Umbilical cord (tissue), 1 donor: ENCODE measurements at regions not wholly inside any gene's neighbourhood (a gene's known extent, or its start where the extent isn't known, plus 50 kb on each side); places are given as distances from the start of the nearest gene placed in this dataset.

ENCODE experiments used
- DNase-seq: peaks from one replicate; pipeline ENCODE4 v3.0.0-alpha.2; 2015; ENCODE audit warnings: low spot score

DNA sequence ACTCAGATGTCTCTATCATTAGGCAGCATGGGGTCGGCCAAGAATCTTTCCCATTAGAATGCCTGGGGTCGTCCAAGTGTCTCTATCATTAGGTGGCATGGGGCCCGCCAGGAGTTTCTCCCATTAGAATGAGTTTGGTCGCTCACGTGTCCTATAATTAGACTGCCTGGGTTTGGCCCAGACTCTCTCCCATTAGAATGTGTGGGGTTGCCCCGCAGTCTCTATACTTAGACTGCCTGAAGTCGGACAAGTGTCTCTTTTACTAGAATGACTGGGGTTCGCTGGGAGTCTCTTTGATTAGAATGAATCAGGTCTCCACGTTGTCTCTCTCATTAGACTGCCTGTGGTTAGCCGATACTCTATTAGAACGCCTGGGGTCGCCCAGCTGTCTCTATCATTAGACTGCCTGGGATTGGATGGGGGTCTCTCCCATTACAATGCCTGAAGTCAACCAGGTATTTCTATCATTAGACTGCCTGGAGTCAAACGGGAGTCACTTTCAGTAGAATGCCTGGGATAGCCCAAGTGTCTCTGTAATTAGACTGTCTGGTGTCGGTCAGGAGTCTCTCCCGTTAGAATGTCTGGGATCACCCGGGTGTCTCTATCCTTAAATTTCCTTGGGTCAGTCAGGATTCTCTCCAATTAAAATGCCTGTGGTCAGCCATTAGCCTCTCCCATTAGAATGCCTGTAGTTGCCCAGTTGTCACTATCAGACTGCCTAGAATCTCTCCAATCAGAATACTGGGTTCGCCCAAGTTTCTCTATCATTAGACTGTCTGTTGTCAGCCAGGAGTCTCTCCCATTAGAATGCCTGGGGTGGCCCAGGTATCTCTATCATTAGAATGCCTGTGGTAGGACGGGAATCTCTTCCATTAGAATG, 1454.1 kb downstream of the UQCRFS1 start:
- DNase-seq, result no peak

DNA sequence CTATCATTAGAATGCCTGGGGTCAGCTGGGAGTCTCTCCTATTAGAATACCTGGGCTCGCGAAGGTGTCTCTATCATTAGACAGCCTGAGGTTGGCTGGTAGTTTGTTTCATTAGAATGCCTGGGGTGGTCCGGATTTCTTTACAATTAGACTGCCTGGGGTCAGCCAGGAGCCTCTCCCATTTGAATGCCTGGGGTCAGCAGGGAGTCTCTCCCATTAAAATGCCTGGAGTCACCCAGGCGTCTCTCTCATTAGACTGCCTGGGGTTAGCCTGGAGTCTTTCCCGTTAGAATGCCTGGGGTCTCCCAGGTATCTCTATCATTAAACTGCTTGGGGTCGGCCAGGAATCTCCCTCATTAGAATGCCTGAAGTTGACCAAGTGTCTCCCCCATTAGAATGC, 1458.3 kb downstream of the UQCRFS1 start:
- DNase-seq, result no peak

DNA sequence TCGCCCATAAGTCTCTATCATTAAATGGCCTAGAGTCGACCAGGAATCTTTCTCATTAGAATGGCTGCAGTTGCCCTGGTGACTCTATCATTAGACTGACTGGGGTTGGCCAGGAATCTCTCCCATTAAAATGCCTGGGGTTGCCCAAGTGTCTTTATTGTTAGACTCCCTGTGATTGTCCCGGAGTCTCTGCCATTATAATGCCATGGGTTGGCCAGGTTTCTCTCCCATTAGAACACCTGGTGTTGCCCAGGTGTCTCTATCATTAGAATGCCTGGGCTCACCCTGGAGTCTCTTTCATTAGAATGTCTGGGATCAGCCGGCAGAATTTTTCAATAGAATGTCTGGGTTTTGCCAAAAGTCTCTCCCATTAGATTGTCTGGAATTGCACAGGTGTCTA, 1459.3 kb downstream of the UQCRFS1 start:
- no peak for DNase-seq

DNA sequence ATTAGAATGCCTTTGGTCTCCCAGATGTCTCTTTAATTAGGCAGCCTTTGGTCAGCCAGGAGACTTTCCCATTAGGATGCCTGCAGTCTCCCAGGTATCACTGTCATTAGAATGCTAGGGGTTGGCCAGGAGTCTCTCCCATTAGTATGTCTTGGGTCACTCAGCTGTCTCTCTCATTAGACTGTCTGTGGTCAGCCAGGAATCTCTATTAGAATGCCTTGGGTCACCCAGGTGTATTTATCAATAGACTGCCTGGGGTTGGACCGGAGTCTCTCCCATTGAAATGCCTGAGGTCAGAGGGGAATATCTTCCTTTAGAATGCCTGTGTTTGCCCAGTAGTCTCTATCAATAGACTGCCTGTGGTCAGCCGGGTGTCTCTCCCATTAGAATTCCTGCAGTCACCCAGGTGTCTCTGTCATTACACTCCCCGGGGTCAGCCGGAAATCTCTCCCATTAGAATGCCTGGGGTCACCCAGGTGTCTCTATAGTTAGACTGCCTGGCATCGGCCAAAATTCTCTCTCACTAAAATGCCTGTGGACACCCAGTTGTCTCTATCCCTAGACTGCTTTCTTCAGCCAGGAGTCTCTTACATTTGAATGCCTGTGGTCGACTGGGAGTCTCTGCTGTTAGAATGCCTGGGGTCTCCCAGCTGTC, 1460.3 kb downstream of the UQCRFS1 start:
- no peak for DNase-seq

DNA sequence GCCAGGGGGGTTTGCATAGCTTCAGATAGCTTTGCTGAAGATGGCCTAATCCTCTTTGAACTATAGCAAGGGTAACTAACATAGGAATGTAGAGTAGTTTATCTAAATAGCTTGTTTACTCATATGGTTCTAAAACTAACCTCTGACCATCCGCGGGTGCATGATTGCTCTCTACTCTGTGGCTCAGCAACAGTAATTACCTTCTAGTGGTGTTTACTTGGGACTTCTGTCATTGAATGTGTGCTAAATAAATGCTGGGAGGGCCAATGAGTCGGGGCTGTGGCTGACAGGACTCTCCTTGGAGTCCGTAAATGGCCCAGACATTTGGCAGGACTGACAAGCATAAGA, 1461.9 kb downstream of the UQCRFS1 start:
- DNase-seq, result no peak

DNA sequence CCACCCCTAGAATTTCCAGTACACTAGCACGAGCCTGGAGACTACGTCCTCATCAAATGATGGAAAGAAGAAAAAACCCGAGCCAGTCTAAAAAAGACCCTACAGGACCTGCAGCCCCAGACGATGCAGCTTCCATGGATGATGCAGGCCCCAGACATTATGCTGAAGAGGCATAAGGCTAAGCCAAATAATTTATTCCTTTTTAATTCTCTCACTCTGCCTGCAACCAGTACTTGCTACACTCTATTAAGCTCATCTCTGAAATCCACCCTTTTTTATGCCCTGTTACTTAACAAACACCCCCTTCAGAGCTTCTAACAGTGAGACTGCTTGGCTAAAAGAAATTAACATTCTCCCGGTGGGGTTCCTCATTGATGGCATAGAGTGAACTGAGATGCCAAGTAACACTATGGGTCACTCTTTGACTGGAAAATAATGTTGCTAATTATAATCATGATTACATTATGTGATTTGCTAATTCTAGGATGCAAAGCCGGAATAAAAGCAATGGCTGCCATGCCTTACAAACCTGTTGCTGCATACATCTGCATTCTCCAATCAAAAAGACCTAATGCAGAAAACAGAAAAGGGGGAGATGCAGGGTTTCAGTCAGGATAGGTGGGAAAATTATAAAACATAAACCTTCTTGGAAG, 1462.4 kb downstream of the UQCRFS1 start:
- DNase-seq, result no peak

DNA sequence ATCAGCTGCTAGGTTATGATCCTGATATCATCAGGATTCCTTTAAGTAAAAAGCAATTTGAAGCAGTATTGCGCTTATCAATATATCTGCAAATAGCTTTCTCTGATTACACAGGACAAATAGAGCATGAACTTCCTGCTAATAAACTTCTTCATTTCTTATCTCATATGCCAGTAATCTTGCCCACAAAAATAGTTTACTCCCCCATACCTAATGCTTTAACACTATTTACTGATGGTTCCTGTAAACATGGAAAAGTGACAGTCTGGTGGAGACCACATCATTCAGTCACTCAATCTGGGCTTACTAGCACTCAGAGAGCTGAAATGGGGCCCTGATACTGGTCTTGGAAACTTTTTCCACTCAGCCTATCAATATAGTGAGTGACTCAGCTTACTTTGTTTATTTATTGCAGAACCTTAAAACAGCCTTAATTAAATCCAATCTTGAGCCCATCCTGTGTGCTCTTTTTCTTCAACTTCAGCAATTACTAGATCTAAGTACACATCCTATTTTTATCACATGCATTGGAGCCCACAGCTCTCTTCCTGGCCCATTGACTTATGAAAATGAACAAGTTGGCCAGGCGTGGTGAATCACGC, 1464.3 kb downstream of the UQCRFS1 start:
- DNase-seq, result no peak

DNA sequence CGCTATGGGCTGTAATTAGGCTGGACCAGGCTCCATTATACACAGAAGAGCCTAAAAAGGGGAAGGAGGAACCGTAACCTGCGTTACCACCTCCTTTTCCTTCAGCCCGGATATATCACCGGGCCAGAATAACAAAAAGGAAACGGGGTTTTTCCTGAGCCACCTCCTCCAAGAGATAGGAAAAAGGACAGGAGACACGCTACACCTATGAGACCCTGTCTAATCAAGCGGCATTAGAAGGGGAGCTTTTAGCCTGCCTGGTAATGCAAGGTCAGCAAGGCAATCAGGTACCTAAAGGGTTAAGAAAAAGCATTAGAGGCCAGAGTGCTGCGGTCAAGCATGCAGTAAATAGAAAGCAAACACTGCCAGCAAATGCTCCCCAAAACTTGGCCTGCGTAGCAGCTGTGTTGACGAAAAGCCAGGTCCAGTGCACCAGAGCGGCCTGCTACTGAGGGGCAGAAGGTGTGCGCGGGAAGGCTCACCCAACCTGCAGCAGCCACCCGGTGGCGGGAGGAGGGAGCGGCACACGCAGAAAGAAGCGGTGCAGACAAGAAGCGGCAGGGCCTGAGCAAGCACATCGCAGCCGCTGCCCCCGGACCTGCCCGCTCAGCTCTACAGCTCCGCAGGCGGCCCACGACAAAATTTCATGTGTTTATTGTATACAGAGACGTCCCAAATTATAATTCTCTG, 1466.1 kb downstream of the UQCRFS1 start:
- no peak for DNase-seq

DNA sequence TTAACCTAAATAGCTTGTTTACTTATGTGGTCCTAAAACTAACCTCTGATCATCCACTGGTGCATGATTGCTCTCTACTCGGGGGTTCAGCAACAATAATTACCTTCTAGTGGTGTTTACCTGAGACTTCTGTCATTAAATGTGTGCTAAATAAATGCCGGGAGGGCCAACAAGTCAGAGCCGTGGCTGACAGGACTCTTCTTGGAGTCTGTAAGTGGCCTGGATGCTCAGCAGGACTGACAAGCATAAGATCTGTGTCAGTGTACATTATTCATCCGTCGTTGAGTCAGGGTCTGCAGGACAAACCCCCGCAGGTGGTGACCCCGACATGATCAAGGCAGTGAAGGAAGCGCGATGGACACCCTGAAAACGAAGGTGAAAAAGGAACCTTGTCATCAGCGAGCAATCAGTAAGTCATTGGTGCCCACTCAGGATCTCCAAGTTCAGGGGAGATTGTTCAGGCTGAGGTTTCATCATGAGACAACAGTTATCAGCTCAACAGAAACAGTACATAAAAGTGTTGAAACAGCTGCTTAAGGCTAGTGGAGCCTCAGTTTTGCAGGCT, 1466.9 kb downstream of the UQCRFS1 start:
- no peak for DNase-seq

DNA sequence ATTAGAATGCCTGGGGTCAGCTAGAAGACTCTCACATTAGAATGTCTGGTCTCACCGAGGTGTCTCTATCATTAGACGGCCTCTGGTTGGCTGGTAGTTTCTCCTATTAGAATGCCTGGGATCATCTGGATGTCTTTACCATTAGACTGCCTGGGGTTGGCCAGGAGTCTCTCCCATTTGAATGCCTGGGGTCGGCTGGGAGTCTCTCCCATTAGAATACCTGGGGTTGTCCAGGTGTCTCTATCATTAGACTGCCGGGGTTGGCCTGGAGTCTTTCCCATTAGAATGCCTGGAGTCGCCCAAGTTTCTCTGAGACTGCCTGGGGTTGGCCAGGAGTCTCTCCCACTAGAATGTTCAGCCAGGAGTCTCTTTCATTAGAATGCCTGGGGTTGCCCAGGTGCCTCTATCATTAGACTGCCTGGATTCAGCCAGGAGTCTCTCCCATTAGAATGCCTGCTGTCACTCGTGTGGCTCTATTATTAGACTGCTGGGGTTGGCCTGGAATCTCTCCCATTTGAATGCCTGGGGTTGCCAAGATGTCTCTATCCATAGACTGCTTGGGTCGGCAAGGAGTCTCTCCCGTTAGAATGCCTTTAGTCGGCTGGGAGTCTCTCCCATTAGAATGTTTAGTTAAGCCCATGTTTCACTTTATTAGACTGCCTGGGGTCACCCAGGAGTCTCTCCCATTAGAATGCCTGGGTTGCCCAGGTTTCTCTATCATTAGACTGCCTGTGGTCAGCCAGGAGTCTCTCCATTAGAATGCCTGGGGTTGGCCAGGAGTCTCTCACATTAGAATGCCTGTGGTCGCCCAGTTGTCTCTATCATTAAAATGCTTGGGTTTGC, 1467.8 kb downstream of the UQCRFS1 start:
- no peak for DNase-seq

DNA sequence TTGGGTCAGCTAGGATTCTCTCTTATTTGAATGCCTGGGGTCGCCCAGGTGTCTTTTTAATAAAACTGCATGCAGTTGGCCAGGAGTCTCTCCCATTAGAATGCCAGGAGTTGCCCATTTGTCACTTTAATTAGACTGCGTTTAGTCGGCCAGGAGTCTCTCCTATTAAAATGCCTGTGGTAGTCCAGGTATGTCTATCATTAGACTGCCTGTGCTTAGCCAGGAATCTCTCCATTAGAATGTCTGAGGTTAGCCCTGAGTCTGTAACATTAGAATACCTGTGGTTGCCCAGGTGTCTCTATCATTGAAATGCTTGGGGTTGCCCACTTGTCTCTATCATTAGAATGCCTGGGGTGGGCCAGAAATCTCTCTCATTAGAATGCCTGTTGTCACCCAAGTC, 1470.9 kb downstream of the UQCRFS1 start:
- no peak for DNase-seq

DNA sequence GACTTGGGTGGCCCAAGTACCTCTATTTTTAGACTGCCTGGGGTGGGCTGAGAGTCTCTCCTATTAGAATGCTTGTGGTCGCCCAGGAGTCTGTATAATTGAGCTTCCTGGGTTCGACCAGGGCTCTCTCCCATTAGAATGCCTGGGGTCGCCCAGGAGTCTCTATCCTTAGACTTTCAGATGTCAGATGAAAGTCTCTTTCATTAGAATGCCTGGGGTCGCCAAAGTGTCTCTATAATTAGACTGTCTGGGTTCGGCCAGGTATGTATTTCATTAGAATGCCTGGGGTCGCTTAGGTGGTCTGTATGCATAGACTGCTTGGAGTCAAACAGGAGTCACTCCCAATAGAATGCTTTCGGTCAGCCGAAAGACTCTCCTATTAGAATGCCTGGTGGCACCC, 1471.7 kb downstream of the UQCRFS1 start:
- no peak for DNase-seq

DNA sequence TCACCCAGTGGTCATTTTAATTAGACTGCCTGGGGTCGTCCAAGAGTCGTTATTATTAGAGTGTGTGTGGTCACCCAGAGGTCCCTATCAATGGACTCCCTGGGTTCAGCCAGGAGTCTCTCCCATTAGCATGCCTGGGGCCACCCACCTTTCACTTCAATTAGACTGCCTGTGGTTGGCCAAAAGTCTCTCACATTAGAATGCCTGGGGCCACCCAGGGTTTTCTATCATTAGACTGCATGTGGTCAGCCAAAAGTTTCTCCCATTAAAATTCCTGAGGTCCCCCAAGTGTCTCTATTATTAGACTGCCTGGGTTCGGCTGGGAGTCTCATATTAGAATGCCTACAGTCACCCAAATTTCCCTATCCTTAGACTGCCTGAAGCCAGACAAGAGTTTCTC, 1472.6 kb downstream of the UQCRFS1 start:
- DNase-seq, result no peak

DNA sequence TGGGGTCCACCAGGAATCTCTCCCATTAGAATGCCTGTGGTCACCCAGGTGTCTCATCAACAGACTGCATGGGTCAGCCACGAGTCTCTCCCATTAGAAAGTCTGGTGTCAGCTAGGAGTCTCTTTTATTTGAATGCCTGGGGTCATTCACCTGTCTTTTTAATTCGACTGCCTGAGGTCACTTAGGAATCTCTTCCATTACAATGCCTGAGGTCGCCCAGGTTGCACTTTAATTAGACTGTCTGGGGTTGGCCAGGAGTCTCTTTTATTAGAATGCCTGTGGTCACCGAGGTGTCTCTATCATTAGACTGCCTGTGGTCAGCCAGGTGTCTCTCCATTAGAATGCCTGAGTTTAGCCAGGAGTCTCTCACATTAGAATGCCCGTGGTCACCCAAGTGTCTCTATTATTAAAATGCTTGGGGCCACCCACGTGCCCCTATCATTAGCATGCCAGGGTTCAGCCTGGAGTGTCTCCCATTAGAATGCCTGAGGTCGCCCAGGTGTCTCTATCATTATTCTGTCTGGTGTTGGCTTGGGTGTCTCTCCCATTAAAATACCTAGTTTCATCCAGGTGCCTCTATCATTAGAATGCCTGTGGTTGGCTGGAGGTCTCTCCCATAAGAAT, 1474.3 kb downstream of the UQCRFS1 start:
- no peak for DNase-seq

DNA sequence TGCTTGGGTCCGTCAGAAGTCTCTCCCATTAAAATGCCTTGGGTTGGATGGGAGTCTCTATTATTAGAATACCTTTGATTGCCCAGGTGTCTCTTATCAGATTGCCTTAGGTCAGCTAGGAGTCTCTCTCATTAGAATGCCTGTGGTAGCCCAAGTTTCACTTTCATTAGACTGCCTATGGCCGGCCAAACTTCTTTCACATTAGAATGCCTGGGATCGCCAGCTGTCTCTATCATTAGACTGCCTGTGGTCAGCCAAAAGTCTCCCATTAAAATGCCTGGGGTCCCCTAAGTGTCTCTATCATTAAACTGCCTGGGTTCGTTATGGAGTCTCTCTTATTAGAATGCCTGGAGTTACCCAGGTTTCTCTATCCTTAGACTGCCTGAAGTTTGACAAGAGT, 1476.7 kb downstream of the UQCRFS1 start:
- DNase-seq, result no peak

DNA sequence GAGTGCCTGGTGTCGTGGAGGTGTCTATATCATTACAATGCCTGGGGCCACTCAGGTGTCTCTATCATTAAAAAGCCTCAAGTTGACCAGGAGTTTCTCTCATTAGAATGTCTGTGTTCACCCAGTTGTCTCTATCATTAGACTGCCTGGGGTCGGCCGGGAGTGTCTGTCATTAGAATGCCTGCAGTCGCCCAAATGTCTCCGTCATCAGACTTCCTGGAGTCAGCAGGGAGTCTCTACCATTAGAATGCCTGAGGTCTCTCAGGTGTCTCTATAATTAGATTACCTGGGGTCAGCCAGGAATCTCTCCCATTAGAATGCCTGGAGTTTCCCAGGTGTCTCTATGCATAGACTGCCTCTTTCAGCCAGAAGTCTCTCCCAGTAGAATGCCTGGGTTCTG, 1477.6 kb downstream of the UQCRFS1 start:
- DNase-seq, result no peak

DNA sequence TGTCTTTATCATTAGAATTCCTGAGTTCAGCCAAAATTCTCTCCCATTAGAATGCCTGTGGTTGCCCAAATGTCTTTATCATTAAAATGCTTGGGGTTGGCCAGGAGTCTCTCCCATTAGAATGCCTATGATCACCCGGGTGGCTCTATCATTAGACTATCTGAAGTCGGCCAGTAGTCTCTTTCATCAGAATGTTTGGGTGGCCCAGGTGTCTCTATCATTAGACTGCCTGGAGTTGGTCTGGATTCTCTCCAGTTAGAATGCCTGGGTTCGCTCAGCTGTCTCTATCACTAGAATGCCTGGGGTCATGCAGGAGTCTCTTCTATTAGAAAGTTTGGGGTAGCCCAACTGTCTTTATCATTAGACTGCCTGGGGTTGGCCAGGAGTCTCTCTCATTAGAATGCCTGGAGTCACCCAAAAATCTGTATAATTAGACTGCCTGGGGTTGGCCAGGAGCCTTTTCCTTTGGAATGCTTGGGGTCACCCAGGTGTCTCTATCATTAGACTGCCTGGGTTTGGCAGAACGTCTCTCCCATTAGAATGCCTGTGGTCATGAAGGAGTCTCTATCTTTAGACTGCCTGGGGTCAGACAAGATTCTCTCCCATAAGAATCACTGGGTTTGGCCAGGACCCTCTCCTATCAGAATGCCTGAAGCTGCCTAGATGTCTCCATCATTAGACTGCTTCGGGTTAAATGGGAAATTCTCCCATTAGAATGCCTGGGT, 1478.3 kb downstream of the UQCRFS1 start:
- no peak for DNase-seq

DNA sequence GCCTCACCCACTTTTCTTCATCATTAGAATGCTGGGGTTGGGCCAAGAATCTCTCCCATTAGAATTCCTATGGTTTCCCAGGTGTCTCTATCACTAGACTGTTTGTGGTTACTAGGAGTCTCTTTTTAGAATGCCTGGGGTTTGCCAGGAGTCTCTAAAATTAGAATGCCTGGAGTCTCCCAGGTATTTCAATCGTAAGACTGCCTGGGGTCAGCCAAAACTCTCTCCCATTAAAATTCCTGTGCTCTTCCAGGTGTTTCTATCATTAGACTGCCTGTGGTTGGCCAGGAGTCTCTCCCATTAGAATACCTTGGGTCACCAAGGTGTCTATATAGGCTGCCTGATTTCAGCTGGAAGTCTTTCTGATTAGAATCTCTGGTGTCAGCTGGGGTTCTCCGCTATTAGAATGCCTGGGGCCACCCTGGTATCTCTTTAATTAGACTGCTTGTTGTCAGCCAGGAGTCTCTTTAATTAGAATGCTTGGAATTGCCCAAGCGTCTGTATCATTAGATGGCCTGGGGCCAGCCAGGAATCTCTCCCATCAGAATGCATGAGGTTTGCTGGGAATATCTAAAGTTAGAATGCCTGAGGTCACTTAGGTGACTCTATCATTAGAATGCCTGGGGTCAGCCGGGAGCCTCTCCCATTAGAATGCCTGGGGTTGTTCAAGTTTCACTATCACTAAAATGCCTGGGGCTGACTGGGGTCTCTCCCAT, 1479.2 kb downstream of the UQCRFS1 start:
- no peak for DNase-seq

DNA sequence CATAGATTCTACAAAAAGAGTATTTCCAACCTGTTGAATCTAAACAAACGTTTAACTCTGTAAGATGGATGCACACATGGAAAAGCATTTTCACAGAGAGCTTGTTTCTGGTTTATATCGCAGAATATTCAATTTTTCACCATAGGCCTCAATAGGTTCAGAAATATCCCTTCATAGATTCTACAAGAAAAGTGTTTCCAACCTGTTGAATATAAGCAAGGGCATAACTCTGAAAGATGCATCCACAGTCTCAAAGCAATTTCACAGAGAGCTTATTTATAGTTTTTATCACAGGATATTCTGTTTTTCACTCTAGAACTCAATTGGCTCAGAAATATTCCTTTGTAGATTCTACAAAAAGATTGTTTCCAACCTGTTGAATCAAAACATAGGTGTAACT, 1483.6 kb downstream of the UQCRFS1 start:
- DNase-seq, result no peak
